ENCODE measurements at regions not wholly inside any gene's neighbourhood (a gene's known extent, or its start where the extent isn't known, plus 50 kb on each side); places are given as distances from the start of the nearest gene placed in this dataset.

- TF ChIP-seq POLR2A (IDR thresholded peaks at IDR 0.05) (no peak), CTCF (IDR thresholded peaks at IDR 0.05) (no peak)
These were observed 614.5 kb downstream of the MAT2B start for GRCh38 chr5:164119806-164120447.
